COLO829 (cell line): ENCODE measurements at regions not wholly inside any gene's neighbourhood (a gene's known extent, or its start where the extent isn't known, plus 50 kb on each side); places are given as distances from the start of the nearest gene placed in this dataset.
A peak's percentile ranks its signal among the peaks of the same experiment; 100 is the strongest.

Source experiments
- DNase-seq: peaks from one replicate; pipeline ENCODE4 v3.0.0; 2012; ENCODE audit warnings: low spot score

- DNase-seq = no peak
Measured at GRCh38 chr13:42658019-42658418, 84.1 kb downstream of the TNFSF11 start.

GRCh38 chr13:42660333-42660965 lies 86.5 kb downstream of the TNFSF11 start:
- DNase-seq = no peak

DNA sequence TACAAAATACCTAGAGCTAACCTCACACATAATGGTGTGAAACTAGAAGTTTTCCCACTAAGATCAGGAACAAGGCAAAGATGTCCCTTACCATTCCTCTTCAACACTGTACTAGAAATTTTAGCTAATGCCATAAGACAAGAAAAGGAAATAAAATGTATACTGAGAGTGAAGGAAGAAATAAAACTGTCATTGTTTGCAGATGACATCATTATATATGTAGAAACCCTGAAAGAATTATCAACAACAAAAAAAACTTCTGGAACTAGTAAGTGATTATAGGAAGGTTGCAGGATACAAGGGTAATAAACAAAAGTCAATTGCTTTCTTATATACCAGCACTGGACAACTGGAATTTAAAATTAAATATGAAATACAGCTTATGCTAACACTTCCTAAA lies 93.7 kb downstream of the TNFSF11 start:
- no peak for DNase-seq

DNA sequence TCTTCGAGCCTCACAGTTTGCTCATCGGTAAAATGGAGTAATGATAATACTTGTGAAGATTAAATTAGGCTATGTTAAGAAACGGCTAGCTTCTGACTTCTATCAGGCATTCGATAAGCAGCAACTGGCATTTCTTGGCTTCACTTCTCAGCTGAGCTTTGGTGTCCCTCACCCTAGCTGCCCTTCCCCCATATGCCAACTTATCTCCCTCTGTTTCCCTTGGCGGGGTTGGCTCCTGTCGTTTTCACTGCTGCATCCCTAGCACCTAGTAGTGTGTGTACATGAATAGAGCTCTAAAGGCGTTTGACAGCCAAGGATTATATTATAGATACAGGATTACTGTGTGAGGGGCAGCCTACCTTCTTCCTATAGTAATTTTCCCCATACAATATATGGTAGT lies 97.5 kb downstream of the TNFSF11 start:
- DNase-seq = no peak

DNA sequence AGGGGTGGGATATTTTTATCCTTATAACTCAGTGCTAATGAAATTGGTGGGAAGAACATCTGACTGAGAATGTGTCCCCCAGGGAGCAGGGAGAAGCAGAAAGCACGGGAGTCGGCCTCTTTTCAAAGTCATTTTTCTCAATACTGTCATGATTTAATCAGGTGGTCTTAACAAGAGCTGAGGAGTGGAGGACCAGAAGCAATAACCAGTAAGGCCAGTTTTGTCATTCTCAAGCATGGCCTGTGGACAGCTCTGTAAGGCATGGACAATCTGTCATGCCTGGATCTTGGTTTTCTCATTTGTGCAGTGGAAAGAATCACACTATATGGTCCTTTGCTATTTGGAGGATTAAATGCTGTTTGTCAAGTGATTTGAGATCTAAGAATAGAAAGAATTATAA lies 99.7 kb downstream of the TNFSF11 start:
- no peak for DNase-seq

DNA sequence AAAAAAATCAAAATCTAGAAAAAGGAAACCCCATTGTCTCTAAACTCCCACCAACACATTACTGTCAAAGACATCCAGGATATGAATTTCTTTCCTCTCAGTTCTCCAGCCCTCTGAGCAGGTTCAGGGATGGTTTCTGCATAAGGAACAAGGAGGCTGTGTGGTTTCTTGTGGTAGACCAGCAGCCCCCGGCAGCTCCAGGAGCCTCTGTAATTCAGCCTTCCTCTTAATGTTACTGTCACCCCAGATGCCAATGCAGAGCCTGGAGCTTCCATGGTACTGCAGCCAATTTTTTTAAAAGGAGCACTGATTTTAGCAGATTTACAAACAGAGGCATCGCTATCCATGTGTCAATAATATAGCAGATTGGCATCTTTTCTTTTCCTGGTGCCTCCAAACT lies 100.6 kb upstream of the FAM216B start:
- no peak for DNase-seq

- no peak for DNase-seq
Measured at GRCh38 chr13:42681326-42682100, 99.9 kb upstream of the FAM216B start.

GRCh38 chr13:42684226-42684625 lies 97.2 kb upstream of the FAM216B start:
- no peak for DNase-seq

GRCh38 chr13:42685751-42686150 lies 95.6 kb upstream of the FAM216B start:
- no peak for DNase-seq

DNA sequence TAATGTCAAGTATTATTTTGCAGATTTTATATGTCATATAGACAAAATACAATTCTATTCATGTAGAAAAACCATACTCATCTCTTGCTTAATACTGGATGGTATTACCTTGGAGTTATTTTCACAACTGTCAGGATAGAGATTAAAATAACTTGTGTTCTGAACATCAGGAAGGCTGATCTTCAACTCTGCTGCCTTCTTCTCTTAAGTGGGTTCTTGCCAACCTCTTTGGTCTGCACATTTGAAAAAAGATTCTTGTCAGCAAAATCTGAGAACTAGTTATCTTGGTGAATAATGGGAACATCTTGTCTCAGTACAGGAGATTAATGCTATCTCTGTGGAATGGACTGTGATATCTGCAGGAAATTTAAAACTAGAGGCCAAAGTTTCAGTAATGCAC lies 95.2 kb upstream of the FAM216B start:
- DNase-seq = no peak

GRCh38 chr13:42688821-42689220 lies 92.6 kb upstream of the FAM216B start:
- no peak for DNase-seq

- no peak for DNase-seq
Measured at GRCh38 chr13:42696191-42696590, 85.2 kb upstream of the FAM216B start.

DNA sequence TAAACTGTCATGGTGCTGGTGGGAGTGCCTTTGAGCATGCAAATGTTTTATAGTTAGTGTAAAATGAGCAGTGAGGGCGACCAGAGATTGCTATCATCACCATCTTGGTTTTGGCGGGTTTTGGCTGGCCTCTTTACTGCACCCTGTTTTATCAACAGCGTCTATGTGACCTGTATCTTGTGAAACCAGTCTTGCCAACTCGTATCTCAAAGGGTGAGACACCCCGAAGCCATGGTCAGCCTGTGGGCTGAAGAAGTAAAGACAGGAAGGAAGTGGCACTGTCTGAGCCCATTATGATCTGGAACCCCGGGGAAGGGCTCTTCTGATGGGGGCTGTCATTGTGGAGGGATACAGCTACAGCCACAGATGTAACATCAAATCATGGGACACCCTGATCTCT lies 81.5 kb upstream of the FAM216B start:
- no peak for DNase-seq

DNA sequence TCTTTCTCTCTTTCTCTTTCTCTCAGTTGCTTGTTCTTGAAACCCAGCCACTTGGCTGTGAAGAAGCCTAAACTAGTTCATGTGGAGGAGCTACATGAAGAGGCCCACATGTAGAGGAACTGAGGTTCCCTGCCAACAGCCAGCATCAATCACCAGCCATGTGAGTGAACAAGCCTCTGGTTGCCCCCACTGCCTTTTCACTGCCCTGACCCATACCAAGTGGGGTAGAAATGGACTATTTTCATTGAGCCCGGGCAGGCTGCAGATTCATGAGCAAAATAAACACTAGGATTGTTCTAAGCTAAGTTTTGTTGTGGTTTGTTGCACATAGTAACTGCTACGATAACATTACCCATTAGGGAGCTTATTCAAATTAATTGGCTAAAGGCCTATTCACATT lies 78.7 kb upstream of the FAM216B start:
- no peak for DNase-seq

- DNase-seq = no peak
Measured at GRCh38 chr13:42703740-42704139, 77.6 kb upstream of the FAM216B start.

GRCh38 chr13:42706286-42706685 lies 75.1 kb upstream of the FAM216B start:
- no peak for DNase-seq

GRCh38 chr13:42707048-42707447 lies 74.3 kb upstream of the FAM216B start:
- DNase-seq = no peak

DNA sequence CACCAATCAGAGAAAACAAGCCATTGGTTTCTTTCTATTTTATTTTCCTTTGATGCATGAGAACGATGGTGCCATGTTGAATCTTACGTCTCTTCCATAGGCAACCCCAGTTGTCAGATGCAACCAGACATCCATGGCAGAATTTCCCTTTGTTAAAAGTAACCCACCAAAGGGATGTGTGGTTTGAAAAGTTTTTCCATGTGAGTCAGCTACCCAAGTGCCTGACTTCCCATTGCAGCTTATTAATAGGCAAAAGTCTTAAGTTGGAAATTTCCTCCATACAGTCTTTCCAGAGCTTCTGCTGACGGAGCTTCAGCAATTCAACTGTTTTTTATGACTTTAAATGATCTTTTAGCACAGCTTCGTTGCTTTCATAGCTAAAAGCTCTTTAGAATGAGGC lies 73.8 kb upstream of the FAM216B start:
- DNase-seq = no peak

DNA sequence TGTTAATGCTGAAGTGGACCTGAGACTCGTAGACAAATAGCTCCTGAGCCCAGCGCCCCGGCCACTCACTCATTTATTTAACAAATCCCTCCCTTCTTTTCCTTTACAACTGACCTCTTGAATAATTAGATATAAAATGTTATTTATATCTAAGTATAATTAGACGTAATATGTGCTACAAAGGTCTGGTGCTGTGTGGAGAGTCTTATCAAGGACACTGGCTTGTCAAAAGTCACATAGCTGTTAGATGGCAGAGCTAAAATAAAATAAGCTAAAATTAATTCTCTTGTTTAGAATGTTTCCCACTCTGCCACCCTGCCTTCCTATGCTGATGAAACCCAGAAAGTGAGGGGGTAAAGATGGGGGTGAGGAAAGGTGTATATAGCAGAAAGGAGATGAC lies 73.0 kb upstream of the FAM216B start:
- no peak for DNase-seq

- no peak for DNase-seq
Measured at GRCh38 chr13:42709276-42709675, 72.1 kb upstream of the FAM216B start.

DNA sequence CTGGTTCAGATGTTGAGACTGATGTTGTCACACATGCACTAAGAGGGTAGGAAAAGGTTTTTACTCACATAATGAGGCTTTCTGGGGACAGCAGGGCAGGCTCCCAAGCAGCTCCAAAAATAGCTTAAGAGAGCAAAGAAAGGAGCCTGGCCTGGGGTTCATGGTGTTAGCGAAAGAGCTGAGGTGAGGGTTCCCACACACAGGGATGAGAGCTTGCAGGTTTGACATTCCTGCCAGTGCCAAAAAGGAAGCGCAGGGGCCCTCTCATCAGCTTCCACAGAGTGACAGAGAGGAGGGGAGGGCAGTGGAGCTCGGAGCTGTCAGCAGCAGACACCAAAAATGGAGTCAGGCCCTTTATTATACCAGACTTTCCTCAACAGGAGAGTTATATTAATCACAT lies 65.5 kb upstream of the FAM216B start:
- DNase-seq = no peak

DNA sequence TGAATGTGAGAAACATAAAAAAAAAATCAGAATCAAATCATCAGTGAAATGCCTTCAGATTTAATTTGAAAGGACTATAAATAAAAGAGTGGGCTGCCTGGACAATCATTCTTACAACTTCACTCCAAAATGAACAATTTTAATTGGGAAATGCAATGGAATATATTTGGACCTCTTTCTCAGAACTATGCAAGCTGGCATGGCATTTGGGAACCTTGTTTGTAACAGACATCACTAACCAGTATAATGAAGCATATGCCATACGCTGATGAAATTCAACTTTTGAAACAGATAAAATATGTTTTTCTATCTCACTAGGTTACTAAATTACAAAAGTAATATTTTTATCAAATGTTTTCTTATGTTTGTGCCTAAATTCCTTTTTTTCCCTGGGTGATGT lies 64.2 kb upstream of the FAM216B start:
- DNase-seq = no peak

- peak; percentile 70 for DNase-seq
Measured at GRCh38 chr13:42720113-42720857, 61.1 kb upstream of the FAM216B start.
